ENCODE measurements at regions not wholly inside any gene's neighbourhood (a gene's known extent, or its start where the extent isn't known, plus 50 kb on each side); places are given as distances from the start of the nearest gene placed in this dataset.
"Not testable (repeated sequence)": the region's sequence is repeated elsewhere in the genome, so short reads cannot be mapped to it uniquely, and the experiment has no call there.

- TF ChIP-seq KDM1A (IDR thresholded peaks at IDR 0.05; ENCODE audit: borderline replicate concordance, low read length); POU5F1 (IDR thresholded peaks at IDR 0.05; ENCODE audit: low read depth, low read length); SP2 (IDR thresholded peaks at IDR 0.05; ENCODE audit: low read length); CTCF (IDR thresholded peaks at IDR 0.05; ENCODE audit: control extremely low read depth in 1 of 3, insufficient read depth in 1 of 3, low read depth in 1 of 3, low read length in 3 of 3); SP1 (IDR thresholded peaks at IDR 0.05; ENCODE audit: low read depth, low read length); GABPA (IDR thresholded peaks at IDR 0.05; ENCODE audit: borderline replicate concordance, insufficient read depth, low read length): not testable (repeated sequence)
These were observed 146.5 kb upstream of the ZNF469 start for GRCh38 chr16:88236229-88236628.

Data from H1 (cell line).